ENCODE measurements at regions not wholly inside any gene's neighbourhood (a gene's known extent, or its start where the extent isn't known, plus 50 kb on each side); places are given as distances from the start of the nearest gene placed in this dataset.

GRCh38 chr13:84831666-84832657 lies 949.7 kb upstream of the SLITRK1 start:
- Histone ChIP-seq H3K27me3 (no peaks in the 10 kb centered on the region), H3K36me3 (no peaks in the 10 kb centered on the region), H3K4me1 (no peaks in the 10 kb centered on the region), H3K9me3 (no peaks in the 10 kb centered on the region), H3K4me3 (no peak overlapping the region), H3K27ac (no peak overlapping the region)
- ATAC-seq, result no peak
- TF ChIP-seq POLR2A (IDR thresholded peaks at IDR 0.05) (no peak), CTCF (IDR thresholded peaks at IDR 0.05) (no peak), POLR2AphosphoS5 (IDR thresholded peaks at IDR 0.05) (no peak), EP300 (IDR thresholded peaks at IDR 0.05) (no peak)
- 91 to 98% methylated on average over 7 of the region's 27 CpGs for WGBS, 2 donors (ENCODE audit: low coverage in 1 of 2)

- Histone ChIP-seq H3K27ac (no peak overlapping the region), H3K9me3 (no peaks in the 10 kb centered on the region), H3K4me1 (no peaks in the 10 kb centered on the region), H3K36me3 (no peaks in the 10 kb centered on the region), H3K27me3 (no peaks in the 10 kb centered on the region), H3K4me3 (no peak overlapping the region)
- no peak for TF ChIP-seq EP300 (IDR thresholded peaks at IDR 0.05)
- no peak for TF ChIP-seq POLR2A (IDR thresholded peaks at IDR 0.05)
- no peak for ATAC-seq
- WGBS, 2 donors (ENCODE audit: low coverage in 1 of 2), result 67% methylated on average over 1 of the region's 1 CpG; no CpG with 5 or more reads in 1 of the 2 donors
Observed at GRCh38 chr13:84823528-84823927, 941.3 kb upstream of the SLITRK1 start.

GRCh38 chr13:84821261-84821660 lies 939.0 kb upstream of the SLITRK1 start:
- H3K27ac ChIP-seq, result no peak overlapping the region
- H3K4me1 ChIP-seq, result no peaks in the 10 kb centered on the region
- no peaks in the 10 kb centered on the region for H3K9me3 ChIP-seq
- H3K27me3 ChIP-seq, result no peaks in the 10 kb centered on the region
- ATAC-seq, result no peak
- H3K36me3 ChIP-seq, result no peaks in the 10 kb centered on the region
- WGBS, 2 donors (ENCODE audit: low coverage in 1 of 2), result 35 to 44% methylated on average over 3 of the region's 3 CpGs
- H3K4me3 ChIP-seq, result no peak overlapping the region
- no peak for TF ChIP-seq POLR2AphosphoS5 (IDR thresholded peaks at IDR 0.05)
- no peak for TF ChIP-seq EP300 (IDR thresholded peaks at IDR 0.05)
- TF ChIP-seq CTCF (IDR thresholded peaks at IDR 0.05), result no peak
- TF ChIP-seq POLR2A (IDR thresholded peaks at IDR 0.05), result no peak

DNA sequence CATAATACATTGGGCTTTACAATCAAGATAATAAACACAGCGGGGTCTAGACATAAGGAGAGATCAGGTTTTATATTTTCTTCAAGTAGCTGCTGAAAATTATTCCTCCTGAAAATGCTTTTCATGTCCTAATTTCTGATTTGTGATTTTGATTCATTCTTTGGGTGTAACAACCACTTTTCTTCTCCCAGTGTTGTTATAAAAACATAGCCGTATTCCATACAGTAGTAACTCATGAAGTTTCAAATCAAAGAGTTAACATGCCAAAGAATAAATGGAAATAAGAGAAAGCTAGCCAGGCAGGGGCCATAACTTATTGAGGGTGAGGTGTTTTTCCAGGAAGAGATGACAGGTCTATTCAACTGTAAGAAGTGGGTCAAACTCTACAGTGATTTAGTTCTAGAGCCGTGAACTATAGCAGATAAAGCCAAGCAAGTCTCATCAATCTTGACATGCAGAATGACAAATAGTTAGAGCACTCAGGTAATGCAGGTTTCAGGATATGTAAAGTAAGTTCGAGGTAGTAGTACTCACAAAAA lies 934.4 kb upstream of the SLITRK1 start:
- Histone ChIP-seq H3K4me1 (no peaks in the 10 kb centered on the region), H3K9me3 (no peaks in the 10 kb centered on the region), H3K4me3 (no peak overlapping the region), H3K36me3 (no peaks in the 10 kb centered on the region), H3K27me3 (no peaks in the 10 kb centered on the region), H3K27ac (no peak overlapping the region)
- ATAC-seq, result no peak
- WGBS, 2 donors (ENCODE audit: low coverage in 1 of 2), result 47 to 68% methylated on average over 4 of the region's 4 CpGs
- TF ChIP-seq POLR2AphosphoS5 (IDR thresholded peaks at IDR 0.05) (no peak), POLR2A (IDR thresholded peaks at IDR 0.05) (no peak), CTCF (IDR thresholded peaks at IDR 0.05) (no peak), EP300 (IDR thresholded peaks at IDR 0.05) (no peak)

- no peaks in the 10 kb centered on the region for H3K4me1 ChIP-seq
- no peak for ATAC-seq
- no peak for TF ChIP-seq POLR2AphosphoS5 (IDR thresholded peaks at IDR 0.05)
- no peak for TF ChIP-seq POLR2A (IDR thresholded peaks at IDR 0.05)
- no peak for TF ChIP-seq CTCF (IDR thresholded peaks at IDR 0.05)
- TF ChIP-seq EP300 (IDR thresholded peaks at IDR 0.05), result no peak
- no peak overlapping the region for H3K4me3 ChIP-seq
- H3K27ac ChIP-seq, result no peak overlapping the region
- H3K27me3 ChIP-seq, result no peaks in the 10 kb centered on the region
- 48 to 69% methylated on average over 3 of the region's 3 CpGs for WGBS, 2 donors (ENCODE audit: low coverage in 1 of 2)
- H3K36me3 ChIP-seq, result no peaks in the 10 kb centered on the region
- no peaks in the 10 kb centered on the region for H3K9me3 ChIP-seq
Observed at GRCh38 chr13:84812789-84813188, 930.5 kb upstream of the SLITRK1 start.
